ENCODE measurements at regions not wholly inside any gene's neighbourhood (a gene's known extent, or its start where the extent isn't known, plus 50 kb on each side); places are given as distances from the start of the nearest gene placed in this dataset.

GRCh38 chr7:10733747-10734146 is 239.9 kb upstream of the PHF14 start:
- no peaks in the 10 kb centered on the region; a peak in 1 of 7 replicates for H3K36me3 Mint-ChIP-seq (ENCODE audit: insufficient read depth in 1 of 3, low read depth in 3 of 3)
- no peak overlapping the region for H3K4me3 Mint-ChIP-seq
- Histone ChIP-seq H3T11ph (ENCODE audit: low read length) (no peak overlapping the region), H3K4me2 (ENCODE audit: insufficient read depth, insufficient read length, low read length) (no peak overlapping the region), H3K23ac (ENCODE audit: insufficient read length, low read depth, low read length) (no peak overlapping the region), H2BK5ac (ENCODE audit: insufficient read length, low read length) (no peak overlapping the region), H2BK12ac (ENCODE audit: insufficient read length, low read depth, low read length) (no peak overlapping the region), H3K27me3 (ENCODE audit: insufficient read depth, low read length) (no peaks in the 10 kb centered on the region), H3K9me3 (ENCODE audit: control insufficient read depth, low read depth, low read length) (no peaks in the 10 kb centered on the region), H3K79me2 (ENCODE audit: insufficient read depth, low read length) (no peaks in the 10 kb centered on the region), H3K4me1 (ENCODE audit: insufficient read depth, low read length) (no peaks in the 10 kb centered on the region), H3K23me2 (ENCODE audit: insufficient read length, low read depth, low read length, poor library complexity, severe bottlenecking) (no peaks in the 10 kb centered on the region), H3K14ac (ENCODE audit: insufficient read depth, low read length) (no peak overlapping the region), H3K18ac (ENCODE audit: insufficient read length, low read depth, low read length) (no peak overlapping the region), H3K4ac (ENCODE audit: low read depth, low read length) (no peak overlapping the region), H3K9ac (ENCODE audit: extremely low read depth, insufficient read length, low read length) (no peak overlapping the region), H4K20me1 (ENCODE audit: control insufficient read depth, insufficient read depth, insufficient read length) (no peaks in the 10 kb centered on the region), H4K91ac (ENCODE audit: insufficient read length, low read depth, low read length) (no peak overlapping the region), H4K8ac (replicated peaks; ENCODE audit: insufficient read length, low read depth, low read length) (no peak overlapping the region), H3K27ac (ENCODE audit: insufficient read length, low read depth, low read length) (no peak overlapping the region), H2BK15ac (ENCODE audit: low read depth, low read length) (no peak overlapping the region), H2AK5ac (ENCODE audit: insufficient read length, low read length) (no peak overlapping the region), H3K56ac (ENCODE audit: insufficient read length, low read depth, low read length) (no peak overlapping the region), H2AFZ (ENCODE audit: low read length) (no peak overlapping the region), H4K5ac (ENCODE audit: insufficient read length, low read depth, low read length) (no peak overlapping the region), H2BK120ac (ENCODE audit: low read depth, low read length, poor library complexity, severe bottlenecking) (no peak overlapping the region), H2BK20ac (ENCODE audit: low read depth, low read length, poor library complexity, severe bottlenecking) (no peak overlapping the region), H3K79me1 (ENCODE audit: insufficient read depth, low read depth, low read length, poor library complexity, severe bottlenecking) (no peaks in the 10 kb centered on the region)
- H3K9me3 Mint-ChIP-seq, result peaks cover 0 to 4% of the 10 kb centered on the region in 2 experiments; a peak in 2 of 5 replicates
- no CpG with 5 or more reads among the region's 1 CpG for WGBS (ENCODE audit: extremely low coverage, insufficient read length, low lambda C conversion rate)
- no peak overlapping the region; a peak in 1 of 7 replicates for H3K27ac Mint-ChIP-seq
- TF ChIP-seq CTCF (conservative IDR thresholded peaks at IDR 0.05), result no peak
- no peaks in the 10 kb centered on the region for H3K4me1 Mint-ChIP-seq
- H3K27me3 Mint-ChIP-seq (ENCODE audit: low read depth), result no peaks in the 10 kb centered on the region
- DNase-seq, result no peak

Measured in H9 (cell line).